SU-DHL-6 (cell line): ENCODE measurements at regions not wholly inside any gene's neighbourhood (a gene's known extent, or its start where the extent isn't known, plus 50 kb on each side); places are given as distances from the start of the nearest gene placed in this dataset.

Source experiments
- H2AFZ ChIP-seq: fragments of 200-600 bp; sonication (generic); 2 replicates; pipeline ENCODE4 v1.6.1; 2014; ENCODE audit warnings: low read depth, mild to moderate bottlenecking, moderate library complexity, mixed read lengths, antibody characterized with exemption, low read length; ENCODE audit not compliant: severe bottlenecking
- H3F3A ChIP-seq: fragments of 200-600 bp; shearing (Covaris generic); 2 replicates; pipeline ENCODE4 v1.6.0; 2016; ENCODE audit warnings: antibody characterized with exemption, mild to moderate bottlenecking; ENCODE audit not compliant: insufficient read depth
- H3K27ac ChIP-seq: fragments of 200-600 bp; sonication (generic); 2 replicates; pipeline ENCODE4 v1.5.1; 2016; ENCODE audit warnings: low read depth, mild to moderate bottlenecking, low read length, moderate library complexity, mixed read lengths
- H3K27me3 ChIP-seq: fragments of 200-600 bp; sonication (generic), shearing (Covaris generic); 2 replicates; pipeline ENCODE4 v1.6.0; 2014; ENCODE audit warnings: mild to moderate bottlenecking, low read length
- H3K36me3 ChIP-seq: fragments of 200-600 bp; sonication (generic); 2 replicates; pipeline ENCODE4 v1.6.1; 2014; ENCODE audit warnings: mild to moderate bottlenecking, low read length, mixed read lengths
- H3K4me2 ChIP-seq: fragments of 300-600, 200-600 bp; shearing (Covaris generic), sonication (generic); 2 replicates; pipeline ENCODE4 v1.6.0; 2014; ENCODE audit warnings: low read length, low read depth, mild to moderate bottlenecking; ENCODE audit not compliant: poor library complexity, severe bottlenecking
- H3K4me3 ChIP-seq: fragments of 200-600 bp; sonication (generic); 2 replicates; pipeline ENCODE4 v1.5.1; 2014; ENCODE audit warnings: antibody characterized with exemption, low read length, mild to moderate bottlenecking, mixed read lengths; ENCODE audit not compliant: insufficient read depth, poor library complexity, severe bottlenecking
- H3K79me2 ChIP-seq: fragments of 200-600 bp; sonication (generic); 2 replicates; pipeline ENCODE4 v1.6.1; 2014; ENCODE audit warnings: mild to moderate bottlenecking, low read length, moderate library complexity; ENCODE audit not compliant: insufficient read depth
- H3K9ac ChIP-seq: fragments of 200-600 bp; sonication (generic); 2 replicates; pipeline ENCODE4 v1.7.0; 2014; ENCODE audit warnings: mild to moderate bottlenecking, low read length
- H3K9me2 ChIP-seq: fragments of 200-600 bp; sonication (generic); replicated peaks from 2 replicates; pipeline ENCODE4 v1.6.1; 2014; ENCODE audit warnings: low read length; ENCODE audit not compliant: insufficient read depth
- H3K9me3 ChIP-seq: fragments of 200-600 bp; sonication (generic); 2 replicates; pipeline ENCODE4 v1.6.1; 2014; ENCODE audit warnings: low read length, mixed read lengths; ENCODE audit not compliant: insufficient read depth
- H4K20me1 ChIP-seq: fragments of 200-600 bp; sonication (generic); 2 replicates; pipeline ENCODE4 v1.6.1; 2014; ENCODE audit warnings: low read depth, mild to moderate bottlenecking, antibody characterized with exemption, low read length, moderate library complexity, mixed read lengths
- EZH2phosphoT487 ChIP-seq: fragments of 200-600 bp; sonication (generic), shearing (Covaris generic); conservative IDR thresholded peaks from 2 replicates; pipeline ENCODE4 v1.6.1; 2018; ENCODE audit warnings: mild to moderate bottlenecking, antibody characterized with exemption, low read length, moderate library complexity, mixed read lengths
- TF ChIP-seq, protein P1 (sequence below): fragments of 200-600 bp; sonication (generic); IDR thresholded peaks from one replicate; pipeline ENCODE4 v1.5.1; 2017; ENCODE audit warnings: antibody characterized with exemption, mild to moderate bottlenecking, low read length, moderate library complexity; ENCODE audit not compliant: insufficient read depth, poor library complexity, severe bottlenecking

DNA sequence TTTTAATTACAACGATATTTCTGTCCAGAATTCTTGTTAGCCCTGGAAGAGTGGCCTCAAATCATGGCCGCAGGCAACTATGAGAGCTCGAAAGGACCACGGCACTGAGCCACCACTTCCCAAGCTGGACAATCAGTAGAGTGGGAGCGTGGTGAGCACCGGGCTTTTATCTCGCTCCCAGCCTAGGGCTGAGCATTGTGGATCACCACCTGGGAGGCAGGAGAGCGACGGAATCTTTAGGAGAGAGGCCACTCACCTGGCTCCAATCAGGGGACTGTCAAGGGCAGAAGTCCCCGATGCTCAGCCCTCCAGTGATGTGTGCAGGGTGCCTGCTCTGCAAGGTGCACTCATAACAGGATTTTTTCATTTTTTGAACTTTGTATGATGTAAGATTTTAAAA lies 377.1 kb upstream of the B3GAT1 start:
- H3K9ac ChIP-seq = no peak overlapping the region
- H3K27me3 ChIP-seq = no peaks in the 10 kb centered on the region
- no peaks in the 10 kb centered on the region for H3K79me2 ChIP-seq
- no peak overlapping the region for H3K4me2 ChIP-seq
- H4K20me1 ChIP-seq = no peaks in the 10 kb centered on the region
- no peak overlapping the region for H2AFZ ChIP-seq
- H3K9me3 ChIP-seq = no peaks in the 10 kb centered on the region
- H3K4me3 ChIP-seq = no peak overlapping the region
- H3K27ac ChIP-seq = no peak overlapping the region
- H3F3A ChIP-seq = no peaks in the 10 kb centered on the region
- H3K9me2 ChIP-seq = no peaks in the 10 kb centered on the region
- TF ChIP-seq, protein P1, sequence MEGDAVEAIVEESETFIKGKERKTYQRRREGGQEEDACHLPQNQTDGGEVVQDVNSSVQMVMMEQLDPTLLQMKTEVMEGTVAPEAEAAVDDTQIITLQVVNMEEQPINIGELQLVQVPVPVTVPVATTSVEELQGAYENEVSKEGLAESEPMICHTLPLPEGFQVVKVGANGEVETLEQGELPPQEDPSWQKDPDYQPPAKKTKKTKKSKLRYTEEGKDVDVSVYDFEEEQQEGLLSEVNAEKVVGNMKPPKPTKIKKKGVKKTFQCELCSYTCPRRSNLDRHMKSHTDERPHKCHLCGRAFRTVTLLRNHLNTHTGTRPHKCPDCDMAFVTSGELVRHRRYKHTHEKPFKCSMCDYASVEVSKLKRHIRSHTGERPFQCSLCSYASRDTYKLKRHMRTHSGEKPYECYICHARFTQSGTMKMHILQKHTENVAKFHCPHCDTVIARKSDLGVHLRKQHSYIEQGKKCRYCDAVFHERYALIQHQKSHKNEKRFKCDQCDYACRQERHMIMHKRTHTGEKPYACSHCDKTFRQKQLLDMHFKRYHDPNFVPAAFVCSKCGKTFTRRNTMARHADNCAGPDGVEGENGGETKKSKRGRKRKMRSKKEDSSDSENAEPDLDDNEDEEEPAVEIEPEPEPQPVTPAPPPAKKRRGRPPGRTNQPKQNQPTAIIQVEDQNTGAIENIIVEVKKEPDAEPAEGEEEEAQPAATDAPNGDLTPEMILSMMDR = no peak
- no peak for TF ChIP-seq EZH2phosphoT487
- H3K36me3 ChIP-seq = no peaks in the 10 kb centered on the region

- Histone ChIP-seq H3K27me3 (no peaks in the 10 kb centered on the region), H3K27ac (no peak overlapping the region), H3K9ac (no peak overlapping the region), H3K79me2 (no peaks in the 10 kb centered on the region), H2AFZ (no peak overlapping the region), H4K20me1 (no peaks in the 10 kb centered on the region), H3F3A (no peaks in the 10 kb centered on the region), H3K9me2 (no peaks in the 10 kb centered on the region), H3K36me3 (no peaks in the 10 kb centered on the region), H3K4me3 (no peak overlapping the region), H3K4me2 (no peak overlapping the region), H3K9me3 (no peaks in the 10 kb centered on the region)
- TF ChIP-seq, protein P1 = no peak
- no peak for TF ChIP-seq EZH2phosphoT487
Observed at GRCh38 chr11:134786636-134787035, 374.6 kb upstream of the B3GAT1 start.

DNA sequence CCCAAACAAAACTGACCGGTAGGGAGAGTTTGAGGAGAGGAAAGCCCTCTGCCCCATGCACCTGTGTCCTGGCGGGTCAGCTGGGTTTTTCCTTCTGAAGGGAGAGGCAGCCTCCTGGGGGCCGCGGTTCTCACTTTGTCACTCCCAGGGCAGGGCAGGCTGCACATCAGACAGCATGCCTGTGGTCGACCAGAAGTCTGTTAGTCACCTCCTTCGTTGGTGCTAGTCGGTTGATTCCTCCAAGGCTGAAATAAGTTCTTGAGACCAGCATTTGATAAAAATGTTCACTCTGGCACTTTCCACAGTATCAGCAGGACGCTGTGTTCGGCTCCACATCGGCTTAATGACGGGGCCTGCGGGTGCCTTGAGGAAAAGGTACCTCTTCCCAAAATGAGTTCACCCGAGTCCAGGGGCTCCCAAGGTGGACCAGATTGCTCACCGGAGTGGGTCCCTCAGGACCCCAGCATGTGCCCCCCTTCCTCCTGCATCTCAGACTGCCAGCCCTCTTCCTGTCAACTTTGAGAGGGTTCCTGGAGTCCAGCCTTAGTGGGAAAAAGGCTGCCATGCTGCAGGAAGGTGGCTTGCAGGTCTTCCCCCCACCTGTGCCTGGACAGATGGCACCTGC lies 373.7 kb upstream of the B3GAT1 start:
- no peaks in the 10 kb centered on the region for H3K9me2 ChIP-seq
- H3K9ac ChIP-seq = no peak overlapping the region
- H2AFZ ChIP-seq = no peak overlapping the region
- no peaks in the 10 kb centered on the region for H3K27me3 ChIP-seq
- no peak for TF ChIP-seq EZH2phosphoT487
- TF ChIP-seq, protein P1 = no peak
- no peak overlapping the region for H3K4me3 ChIP-seq
- H3K9me3 ChIP-seq = no peaks in the 10 kb centered on the region
- H3K4me2 ChIP-seq = no peak overlapping the region
- no peaks in the 10 kb centered on the region for H3F3A ChIP-seq
- H3K36me3 ChIP-seq = no peaks in the 10 kb centered on the region
- no peaks in the 10 kb centered on the region for H3K79me2 ChIP-seq
- H4K20me1 ChIP-seq = no peaks in the 10 kb centered on the region
- H3K27ac ChIP-seq = no peak overlapping the region
